ENCODE measurements at regions not wholly inside any gene's neighbourhood (a gene's known extent, or its start where the extent isn't known, plus 50 kb on each side); places are given as distances from the start of the nearest gene placed in this dataset.
A peak's percentile ranks its signal among the peaks of the same experiment; 100 is the strongest.
"Not testable (repeated sequence)": the region's sequence is repeated elsewhere in the genome, so short reads cannot be mapped to it uniquely, and the experiment has no call there.

DNA sequence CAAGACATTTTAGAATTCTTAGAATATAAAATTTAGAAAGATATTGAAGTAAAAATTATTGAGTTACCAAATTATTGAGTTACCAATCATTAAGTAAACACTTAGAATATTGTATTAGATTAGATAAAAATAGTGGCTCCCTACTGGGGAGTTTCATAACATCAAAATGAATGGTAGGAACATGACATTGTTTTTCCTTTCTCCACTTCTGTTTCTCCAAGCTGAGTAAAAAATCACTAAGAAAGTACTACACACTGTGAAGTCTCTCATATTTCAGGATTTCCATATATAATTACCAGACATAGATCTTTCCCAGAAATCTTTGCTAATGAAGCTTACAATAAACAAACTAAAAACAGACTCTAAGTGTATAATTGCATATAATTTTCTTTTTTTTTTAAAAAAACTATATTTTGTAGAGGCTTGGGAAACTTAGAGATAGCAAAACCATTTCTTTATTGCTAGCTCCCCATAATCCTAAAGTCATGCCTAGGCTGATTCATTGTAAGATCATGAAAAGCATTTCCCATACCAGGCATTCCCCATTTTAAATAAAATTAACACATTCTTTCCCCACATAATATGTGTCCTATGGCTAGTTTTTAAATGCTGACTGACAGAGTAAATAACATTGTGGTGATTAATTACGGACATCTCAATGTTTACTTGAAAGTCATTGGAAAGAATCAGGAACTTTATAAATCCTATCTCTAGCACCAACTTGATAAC lies 1408.7 kb upstream of the GOT2 start:
- no peak for DNase-seq

DNA sequence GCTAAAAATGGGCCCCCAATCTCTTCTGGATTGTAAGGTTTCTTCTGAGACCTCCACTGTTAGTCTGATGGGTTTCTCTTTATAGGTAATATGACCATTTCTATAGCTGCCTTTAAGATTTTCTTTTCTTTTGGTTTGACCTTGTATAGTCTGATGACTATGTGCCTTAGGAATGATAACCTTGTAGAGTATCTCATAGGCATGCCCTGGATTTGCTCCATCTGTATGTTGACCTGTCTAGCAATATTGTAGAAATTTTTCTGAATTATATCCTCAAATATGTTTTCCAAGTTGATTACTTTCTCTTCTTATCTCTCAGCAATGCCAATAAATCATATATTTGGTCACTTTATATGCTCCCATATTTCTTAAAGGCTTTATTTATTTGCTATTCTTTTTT lies 1403.8 kb upstream of the GOT2 start:
- DNase-seq = no peak

DNA sequence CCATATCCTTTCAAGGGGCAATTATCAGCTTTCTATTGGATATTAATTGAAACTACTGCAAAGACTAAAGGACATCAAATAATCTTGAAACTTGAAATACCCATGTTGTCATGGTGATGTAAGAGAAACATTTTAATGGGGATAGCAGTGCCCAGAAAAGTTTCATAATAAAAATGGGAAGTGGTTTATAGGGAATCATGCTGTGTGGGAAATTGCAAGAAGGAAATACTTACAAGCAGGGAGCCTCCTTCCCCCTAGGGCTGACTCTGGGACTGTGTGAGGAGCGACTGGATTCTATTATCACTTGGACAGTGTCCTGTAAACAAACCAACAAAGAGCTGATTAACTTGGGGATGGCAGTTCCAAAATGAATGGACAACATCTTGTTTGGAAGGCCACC lies 1393.1 kb upstream of the GOT2 start:
- DNase-seq = peak in 1 of 2 donors; percentile 8

DNA sequence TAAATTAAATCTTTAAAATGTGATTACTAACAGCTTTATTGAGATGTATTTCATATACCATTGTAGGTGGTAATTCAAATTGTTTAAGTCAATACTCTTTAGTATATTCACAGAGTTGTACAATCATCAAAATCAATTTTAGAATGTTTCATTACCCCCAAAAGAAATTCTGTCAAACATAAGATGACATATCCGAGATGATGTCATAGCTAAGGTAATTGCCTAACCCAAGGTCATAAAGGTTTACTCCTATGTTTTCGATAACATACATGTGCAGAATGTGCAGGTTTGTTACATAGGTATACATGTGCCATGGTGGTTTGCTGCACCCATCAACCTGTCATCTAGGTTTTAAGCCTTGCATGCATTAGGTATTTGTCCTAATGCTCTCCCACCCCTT lies 1392.0 kb upstream of the GOT2 start:
- DNase-seq = not testable (repeated sequence)

DNA sequence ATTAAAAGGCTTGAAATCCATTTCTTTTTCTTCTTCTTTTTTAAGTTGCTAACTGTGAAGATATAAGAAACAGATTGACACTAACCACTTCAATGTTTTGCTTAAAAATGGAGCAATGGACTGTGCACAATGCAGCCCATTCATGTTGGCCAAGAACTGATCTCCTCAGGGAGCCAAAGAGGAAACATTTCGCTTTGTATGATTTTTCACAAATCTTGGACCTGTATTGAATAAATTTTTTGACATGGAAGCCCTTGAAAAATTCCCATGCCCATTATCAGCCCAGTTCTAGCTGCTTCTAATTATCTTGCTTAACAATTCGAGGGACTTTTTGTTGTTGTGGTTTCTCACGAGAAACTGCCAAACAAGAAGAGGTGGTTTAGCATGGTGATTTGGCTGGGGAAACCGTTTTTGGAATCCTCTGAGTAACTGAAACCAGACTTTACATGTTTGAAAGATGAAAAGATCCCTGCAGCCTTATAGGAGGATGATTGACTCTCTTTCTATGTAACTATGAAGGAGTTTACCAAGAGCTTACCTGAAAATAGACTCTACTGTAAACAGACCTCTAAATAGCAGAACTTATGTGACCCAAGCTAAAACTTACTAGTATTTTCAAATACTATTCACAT lies 1389.4 kb upstream of the GOT2 start:
- no peak for DNase-seq

DNA sequence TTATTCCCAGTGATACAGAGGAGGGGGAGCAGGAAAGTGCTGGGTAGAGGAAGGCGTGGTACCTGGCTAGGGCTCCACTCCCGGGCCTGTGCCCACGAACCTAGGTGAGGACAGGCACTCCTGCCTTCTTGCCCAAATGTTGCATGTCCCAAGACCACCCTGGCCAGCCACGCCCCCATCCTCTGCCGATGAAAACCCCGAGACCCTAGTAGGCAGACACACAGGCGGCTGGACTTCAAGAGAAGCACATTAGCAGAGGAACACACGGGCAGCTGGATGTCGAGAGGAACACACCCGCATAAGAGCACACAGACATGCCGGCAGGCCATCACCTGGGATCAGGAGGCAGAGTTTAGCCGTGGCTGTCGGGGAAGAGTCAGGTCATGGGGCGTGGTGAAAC lies 1386.5 kb upstream of the GOT2 start:
- no peak for DNase-seq

DNA sequence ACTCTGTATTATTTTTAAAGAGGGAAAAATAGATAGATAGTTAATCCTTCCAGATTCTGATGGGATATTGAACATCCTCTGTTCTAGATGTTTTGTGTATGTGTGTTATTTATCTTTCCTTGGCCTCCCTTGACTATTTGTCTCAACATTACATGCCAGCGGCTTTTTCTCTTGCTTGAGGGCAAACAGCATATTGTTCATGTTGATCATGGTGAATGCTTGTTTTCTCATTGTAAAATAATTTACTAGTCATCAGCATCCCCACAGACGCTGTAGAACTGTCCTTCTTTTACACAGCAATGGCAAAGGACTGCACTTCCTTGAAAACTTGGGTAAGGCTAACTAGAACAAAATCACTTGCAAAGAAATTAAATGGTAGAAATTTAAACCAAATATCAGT lies 1376.4 kb upstream of the GOT2 start:
- no peak for DNase-seq

DNA sequence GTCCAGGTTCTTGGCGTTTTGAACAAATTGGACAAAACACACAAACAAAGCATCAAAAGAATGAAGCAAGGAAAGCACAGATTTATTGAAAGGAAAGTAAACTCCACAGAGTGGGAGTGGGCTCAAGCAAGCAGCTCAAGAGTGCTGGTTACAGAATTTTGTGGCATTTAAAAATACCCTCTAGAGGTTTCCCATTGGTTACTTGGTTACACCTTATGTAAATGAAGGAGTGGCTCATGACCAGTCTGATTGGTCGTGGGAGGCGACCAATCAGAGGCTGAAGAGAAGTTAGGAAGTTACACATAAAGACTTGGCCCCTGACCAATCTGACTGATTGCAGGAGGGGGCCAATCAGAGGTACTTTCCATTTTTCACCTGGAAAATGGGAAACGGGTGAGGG lies 1373.8 kb upstream of the GOT2 start:
- DNase-seq = no peak

DNA sequence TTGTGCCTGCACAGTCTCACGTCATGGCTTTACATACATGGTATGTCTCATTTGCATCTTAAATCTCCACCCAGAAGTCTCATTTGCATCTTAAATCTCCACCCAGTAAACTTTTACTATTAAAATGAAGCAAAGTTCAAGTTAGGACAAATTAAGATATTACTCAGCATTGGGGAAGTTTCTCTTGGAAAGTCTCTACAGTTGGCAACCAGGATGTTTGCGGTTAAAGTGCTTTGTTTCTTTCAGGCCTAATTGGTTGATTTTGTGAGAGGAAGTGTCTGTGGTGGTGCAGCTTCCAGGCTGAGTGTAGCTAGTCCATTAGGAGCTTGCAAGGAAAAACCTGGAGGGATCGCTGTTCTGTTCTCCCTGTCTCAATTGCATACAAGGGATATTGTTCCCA lies 1373.3 kb upstream of the GOT2 start:
- no peak for DNase-seq

DNA sequence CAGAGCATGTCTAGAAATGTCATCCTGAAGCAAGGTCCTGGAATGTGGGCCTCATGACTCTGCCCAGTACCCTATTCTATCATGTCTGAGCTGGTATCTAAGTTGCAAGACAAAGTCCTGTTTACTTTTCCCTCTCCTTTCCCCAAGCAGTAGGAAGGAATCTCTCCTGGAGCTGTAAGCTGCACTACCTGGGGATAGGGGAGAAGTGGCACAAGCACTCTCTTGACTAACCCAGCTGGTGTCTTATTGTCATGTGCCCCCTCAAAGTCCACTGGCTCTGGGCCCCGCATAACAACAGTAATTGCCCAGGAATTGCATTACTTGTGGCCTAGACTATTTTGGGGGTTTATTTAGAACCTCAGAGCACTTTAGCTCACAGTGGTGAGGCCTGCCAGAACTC lies 1366.3 kb upstream of the GOT2 start:
- DNase-seq = no peak

DNA sequence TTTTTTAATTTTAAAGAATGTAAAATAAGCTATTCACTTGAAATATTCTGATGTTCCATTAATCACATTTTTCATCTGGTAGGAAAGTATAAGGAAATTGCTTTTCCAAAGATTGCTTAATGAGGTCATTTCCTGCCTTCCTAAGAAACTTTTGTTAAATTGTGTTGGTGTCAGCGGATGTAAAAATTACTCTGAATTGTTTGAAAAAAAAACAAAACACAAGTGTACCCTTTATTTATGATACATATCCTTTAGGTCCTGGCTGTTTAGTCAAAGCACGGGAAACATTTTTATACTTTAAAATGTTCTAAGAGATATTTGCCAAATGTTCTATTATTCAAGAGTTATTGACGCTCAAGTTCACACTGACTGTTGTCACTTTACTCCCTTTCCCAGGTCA lies 1357.4 kb upstream of the GOT2 start:
- DNase-seq = no peak

DNA sequence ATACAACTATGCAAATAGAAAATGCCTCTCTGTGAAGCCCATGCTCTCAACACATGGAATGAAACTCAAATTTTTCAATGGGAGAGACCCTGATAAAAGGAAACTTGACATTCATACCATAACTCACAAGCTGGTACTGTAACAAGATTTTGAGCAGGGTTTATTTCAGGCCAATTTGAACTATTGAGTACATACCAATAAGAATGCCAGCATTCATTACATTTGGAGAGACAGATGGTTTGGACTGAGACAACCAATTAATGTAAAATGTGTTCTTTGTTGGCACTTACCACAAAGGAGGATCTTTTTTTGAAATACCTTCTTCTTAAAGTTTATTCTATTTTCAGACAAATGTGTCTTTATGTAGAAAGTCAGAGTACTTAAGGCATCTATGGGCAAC lies 1357.0 kb upstream of the GOT2 start:
- DNase-seq = no peak

DNA sequence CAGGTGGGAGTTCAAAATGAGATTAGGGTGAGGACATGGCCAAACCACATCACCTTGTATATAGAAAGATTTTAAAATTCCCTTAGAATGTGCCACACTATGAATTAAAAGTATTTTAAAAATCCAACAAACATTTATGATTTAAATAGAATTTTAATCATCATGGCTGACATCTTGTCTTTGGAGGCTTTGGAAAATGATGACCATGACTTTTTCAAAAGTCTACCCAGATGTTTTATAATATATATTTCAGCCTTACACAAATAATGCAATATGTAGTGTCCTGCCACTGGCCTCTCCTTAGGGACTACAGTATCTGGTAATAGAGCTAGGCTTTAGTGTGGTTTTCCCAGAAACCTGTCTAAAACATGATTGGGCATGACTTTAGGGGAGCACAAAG lies 1353.4 kb upstream of the GOT2 start:
- no peak for DNase-seq

DNA sequence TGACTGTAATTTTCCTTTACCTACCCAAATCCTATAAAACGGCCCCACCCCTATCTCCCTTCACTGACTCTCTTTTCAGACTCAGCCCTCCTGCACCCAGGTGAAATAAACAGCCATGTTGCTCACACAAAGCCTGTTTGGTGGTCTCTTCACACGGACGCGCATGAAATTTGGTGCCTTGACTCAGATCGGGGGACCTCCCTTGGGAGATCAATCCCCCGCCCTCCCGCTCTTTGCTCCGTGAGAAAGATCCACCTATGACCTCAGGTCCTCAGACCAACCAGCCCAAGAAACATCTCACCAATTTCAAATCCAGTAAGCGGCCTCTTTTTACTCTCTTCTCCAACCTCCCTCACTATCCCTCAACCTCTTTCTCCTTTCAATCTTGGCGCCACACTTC lies 1344.7 kb upstream of the GOT2 start:
- not testable (repeated sequence) for DNase-seq

DNA sequence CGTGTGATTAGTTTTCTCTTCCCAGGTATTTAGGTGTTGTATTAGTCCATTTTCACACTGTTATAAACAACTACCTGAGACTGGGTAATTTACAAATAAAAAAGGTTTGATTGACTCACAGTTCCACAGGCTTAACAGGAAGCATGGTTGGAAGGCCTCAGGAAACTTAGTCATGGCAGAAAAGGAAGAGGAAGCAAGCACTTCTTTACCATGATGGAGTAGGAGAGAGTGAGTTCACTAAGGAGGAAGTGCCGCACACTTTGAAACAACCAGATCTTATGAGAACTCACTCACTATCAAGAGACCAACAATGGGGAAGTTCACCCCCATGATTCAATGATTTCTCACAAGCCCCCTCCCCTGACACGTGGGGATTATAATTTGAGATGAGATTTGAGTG lies 1343.7 kb upstream of the GOT2 start:
- no peak for DNase-seq

DNA sequence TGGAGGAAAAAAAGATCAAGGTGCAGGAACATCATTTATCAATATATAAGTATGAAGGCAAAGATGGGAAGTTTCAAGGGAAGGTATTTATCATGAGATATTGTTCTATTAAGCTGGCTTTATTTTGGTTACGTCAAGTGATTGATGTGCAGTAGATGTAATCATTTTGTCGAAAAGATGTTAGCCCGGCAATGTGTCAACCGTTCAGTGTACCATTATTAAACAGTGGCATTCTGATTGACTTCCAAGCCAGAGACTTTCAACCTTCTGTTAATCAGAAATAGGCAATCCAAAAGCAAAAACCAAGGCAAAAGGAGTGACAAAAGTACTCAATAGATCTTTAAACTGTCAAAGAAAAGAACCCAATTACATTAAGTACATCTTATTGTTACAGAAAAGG lies 1340.3 kb upstream of the GOT2 start:
- no peak for DNase-seq

DNA sequence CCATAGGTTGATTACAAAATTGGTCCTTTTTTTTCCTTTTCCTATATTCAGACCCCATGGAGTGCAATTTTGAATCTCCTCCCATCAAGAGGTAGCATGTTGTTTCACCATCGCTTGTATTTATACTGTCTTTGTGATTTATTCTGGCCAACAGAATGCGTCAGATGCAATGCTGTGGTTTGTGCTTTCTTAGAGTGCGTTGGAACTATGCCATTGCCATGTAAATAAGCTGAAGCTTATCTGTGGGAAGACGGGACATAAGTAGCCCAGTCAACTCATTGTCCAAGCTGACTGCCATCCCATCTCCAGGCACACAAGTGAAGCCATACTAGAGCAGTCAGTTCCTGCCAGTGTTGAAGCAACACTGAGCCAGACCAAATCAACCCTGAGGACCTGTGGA lies 1339.3 kb upstream of the GOT2 start:
- no peak for DNase-seq

DNA sequence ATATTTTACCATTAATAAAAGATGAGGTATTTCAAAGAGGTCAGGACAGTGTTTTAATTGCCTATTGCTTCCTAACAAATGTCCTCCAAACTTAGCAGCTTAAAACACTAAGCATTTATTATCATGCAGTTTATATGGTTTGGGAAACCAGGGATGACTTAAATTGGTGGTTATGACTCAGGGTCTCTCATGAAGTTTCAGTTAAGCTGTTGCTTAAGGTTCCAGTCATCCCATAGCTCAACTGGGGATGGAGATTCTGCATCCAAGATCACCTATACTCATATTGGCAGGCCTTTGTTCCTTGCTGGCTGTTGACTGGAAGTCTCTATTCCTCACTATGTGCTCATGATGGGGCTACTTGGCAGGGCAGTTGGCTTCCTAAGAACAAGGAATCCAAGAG lies 1329.9 kb upstream of the GOT2 start:
- DNase-seq = no peak

DNA sequence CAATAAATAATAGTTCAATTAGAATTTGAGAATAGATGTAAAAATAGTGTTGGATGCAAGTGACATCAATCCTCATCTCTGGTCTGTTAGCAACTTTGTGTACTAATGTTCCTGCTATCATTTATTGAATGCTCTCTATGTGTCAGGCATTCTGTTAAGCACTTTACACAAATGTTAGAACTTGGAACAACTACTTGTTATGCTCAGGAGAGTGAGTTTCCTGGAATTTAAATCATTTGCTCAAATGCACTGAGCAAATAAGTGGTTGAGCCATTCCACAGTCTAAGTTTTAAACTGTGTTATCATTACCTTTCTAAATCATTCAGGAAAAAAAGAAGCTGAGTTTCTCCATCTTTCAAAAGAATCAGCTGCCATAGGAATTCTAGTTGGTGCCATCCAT lies 1327.3 kb upstream of the GOT2 start:
- no peak for DNase-seq

DNA sequence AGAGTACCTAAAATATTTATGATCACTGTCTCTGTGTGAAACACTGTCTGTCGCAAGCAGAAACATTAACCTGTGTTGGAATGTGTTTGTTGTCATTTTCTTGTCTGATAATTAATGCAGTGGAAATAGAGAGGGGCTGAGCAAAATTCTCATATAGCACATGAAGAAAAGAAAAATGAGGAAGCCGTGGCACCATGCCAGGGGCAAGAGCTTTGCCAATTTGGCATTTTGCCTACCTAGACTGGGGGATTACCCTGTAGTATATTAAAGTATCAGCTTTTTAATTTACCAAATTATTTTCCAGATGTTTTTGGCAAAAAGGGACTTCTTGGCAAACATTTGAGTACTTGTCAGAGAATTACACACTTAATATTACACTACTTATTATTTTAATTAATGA lies 1326.6 kb upstream of the GOT2 start:
- peak; percentile 10 to 27 for DNase-seq

DNA sequence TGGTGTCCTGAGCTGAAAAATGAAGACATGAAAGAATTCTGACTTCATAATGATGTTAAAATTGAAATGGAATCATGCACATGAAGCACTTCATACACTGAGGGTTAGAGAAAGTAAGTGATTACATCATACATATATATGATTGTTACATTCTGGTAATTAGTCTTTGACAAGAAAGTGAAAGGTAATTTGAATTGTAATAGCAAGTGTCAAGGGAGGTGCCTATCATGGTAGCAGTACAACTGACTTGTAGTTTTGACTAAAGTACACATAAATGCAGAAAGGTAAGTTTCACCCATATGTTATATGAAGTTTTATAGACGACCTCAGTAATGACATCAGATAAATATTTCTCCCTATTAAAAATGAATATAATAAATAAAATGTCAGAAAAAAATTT lies 1325.0 kb upstream of the GOT2 start:
- no peak for DNase-seq

DNA sequence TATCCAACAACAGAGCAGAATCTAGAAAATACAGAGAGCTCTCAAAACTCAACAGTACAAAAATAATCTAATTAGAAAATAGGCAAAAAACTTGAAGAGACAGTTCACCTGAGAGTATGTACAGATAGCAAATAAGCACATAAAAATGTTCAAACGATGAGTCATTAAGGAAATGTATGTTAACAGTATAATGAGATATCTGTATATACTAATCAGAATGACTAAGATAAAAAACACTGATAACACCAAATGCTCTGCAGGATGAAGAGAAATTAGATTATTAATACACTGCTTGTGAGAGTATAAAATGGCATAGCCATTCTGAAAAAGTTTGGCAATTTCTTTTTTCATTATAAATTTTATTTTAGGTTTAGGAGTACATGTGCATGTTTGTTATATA lies 1307.6 kb upstream of the GOT2 start:
- DNase-seq = no peak

DNA sequence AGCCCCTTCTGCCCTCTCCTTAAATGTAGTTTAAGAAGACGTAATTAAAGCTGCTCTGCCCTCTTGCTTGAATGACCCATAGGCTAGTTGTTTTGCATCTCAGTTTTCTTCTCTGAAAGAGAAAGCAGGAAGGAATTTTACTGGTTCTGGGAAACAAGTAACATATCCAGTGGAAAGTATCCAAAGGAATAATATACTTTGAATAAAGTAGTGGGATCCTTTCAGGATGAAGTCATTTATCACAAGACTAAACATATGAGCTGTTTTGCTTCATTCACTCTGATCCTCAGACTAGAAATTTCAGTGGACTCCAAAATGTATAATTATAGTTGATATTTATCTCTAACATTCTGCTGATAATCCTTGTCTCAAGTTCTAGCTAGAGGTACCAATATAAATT lies 1297.6 kb upstream of the GOT2 start:
- no peak for DNase-seq

DNA sequence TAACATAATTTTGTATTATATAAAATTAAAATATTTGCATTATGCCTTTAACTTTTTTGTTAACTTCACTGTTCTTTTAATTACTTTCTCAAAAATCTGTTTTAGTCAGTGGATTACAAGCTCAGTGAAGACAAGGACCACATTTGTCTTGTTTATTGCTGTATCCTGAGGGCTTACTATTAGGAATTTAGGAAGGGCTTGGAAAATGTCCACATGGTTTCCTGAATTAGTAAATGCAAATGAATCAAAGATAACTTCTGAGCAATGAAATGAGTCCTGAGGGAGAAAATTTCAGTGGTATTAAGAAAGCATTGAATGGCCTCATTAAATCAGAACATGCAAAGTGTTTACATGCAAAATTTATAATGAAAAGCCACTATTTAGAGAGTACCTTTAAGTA lies 1293.2 kb upstream of the GOT2 start:
- DNase-seq = no peak
